HEK293T (cell line): ENCODE measurements at regions not wholly inside any gene's neighbourhood (a gene's known extent, or its start where the extent isn't known, plus 50 kb on each side); places are given as distances from the start of the nearest gene placed in this dataset.

ENCODE experiments used
- ARNT ChIP-seq: fragments of 450-650 bp; IDR thresholded peaks from 2 replicates; pipeline ENCODE4 v1.6.1; 2017; ENCODE audit warnings: mild to moderate bottlenecking
- BHLHE40 ChIP-seq: fragments of 450-650 bp; IDR thresholded peaks from 2 replicates; pipeline ENCODE4 v1.6.1; 2016; ENCODE audit warnings: mild to moderate bottlenecking, moderate library complexity, borderline replicate concordance
- FOXA1 ChIP-seq: fragments of 450-650 bp; IDR thresholded peaks from 2 replicates; pipeline ENCODE4 v1.6.1; 2016; ENCODE audit warnings: mild to moderate bottlenecking
- NFRKB ChIP-seq: fragments of 450-650 bp; IDR thresholded peaks from 2 replicates; pipeline ENCODE4 v1.6.1; 2016; ENCODE audit warnings: mild to moderate bottlenecking, moderate library complexity
- SP1 ChIP-seq: fragments of 450-650 bp; IDR thresholded peaks from 2 replicates; pipeline ENCODE4 v1.6.1; 2017
- SUZ12 ChIP-seq: fragments of 450-650 bp; IDR thresholded peaks from 2 replicates; pipeline ENCODE4 v1.6.1; 2016; ENCODE audit warnings: mild to moderate bottlenecking
- TARDBP ChIP-seq: fragments of 450-650 bp; IDR thresholded peaks from 2 replicates; pipeline ENCODE4 v1.6.1; 2016
- ZNF384 ChIP-seq: fragments of 450-650 bp; IDR thresholded peaks from 2 replicates; pipeline ENCODE4 v1.6.1; 2016
- TF ChIP-seq, protein P1 (sequence below): fragments of 450-650 bp; IDR thresholded peaks from 2 replicates; pipeline ENCODE4 v1.6.1; 2016

DNA sequence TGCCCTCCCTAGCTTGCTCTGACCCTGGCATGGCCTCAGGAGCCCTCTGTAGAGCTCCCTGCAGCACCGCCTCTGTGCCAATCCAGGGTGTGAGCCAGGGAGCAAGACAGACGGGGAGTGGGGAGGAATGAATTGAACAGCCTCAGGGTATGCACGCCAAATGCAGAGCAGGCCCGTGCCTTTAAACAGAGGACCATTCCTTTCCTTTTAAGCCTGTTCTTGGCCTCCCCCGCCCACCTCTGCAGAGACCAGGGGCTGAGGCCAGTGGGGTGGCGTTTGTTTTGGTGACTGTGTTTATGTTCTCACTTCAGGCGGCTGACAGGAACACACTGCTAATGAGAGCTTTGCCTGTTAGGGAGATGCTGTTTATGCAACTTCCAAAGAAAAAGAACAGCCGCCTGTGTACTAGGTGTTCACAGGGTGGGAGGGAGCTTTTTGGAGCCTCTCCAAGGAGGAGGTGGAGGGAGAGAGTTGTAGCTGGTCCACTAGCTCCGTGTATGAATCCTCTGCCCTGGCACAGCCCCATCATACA, 528.1 kb upstream of the DPP6 start:
- TF ChIP-seq, protein P1, sequence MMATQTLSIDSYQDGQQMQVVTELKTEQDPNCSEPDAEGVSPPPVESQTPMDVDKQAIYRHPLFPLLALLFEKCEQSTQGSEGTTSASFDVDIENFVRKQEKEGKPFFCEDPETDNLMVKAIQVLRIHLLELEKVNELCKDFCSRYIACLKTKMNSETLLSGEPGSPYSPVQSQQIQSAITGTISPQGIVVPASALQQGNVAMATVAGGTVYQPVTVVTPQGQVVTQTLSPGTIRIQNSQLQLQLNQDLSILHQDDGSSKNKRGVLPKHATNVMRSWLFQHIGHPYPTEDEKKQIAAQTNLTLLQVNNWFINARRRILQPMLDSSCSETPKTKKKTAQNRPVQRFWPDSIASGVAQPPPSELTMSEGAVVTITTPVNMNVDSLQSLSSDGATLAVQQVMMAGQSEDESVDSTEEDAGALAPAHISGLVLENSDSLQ: no peak
- TF ChIP-seq SUZ12: no peak
- TF ChIP-seq SP1: no peak
- no peak for TF ChIP-seq ARNT
- no peak for TF ChIP-seq BHLHE40
- TF ChIP-seq ZNF384: no peak
- TF ChIP-seq TARDBP: no peak
- TF ChIP-seq NFRKB: no peak
- no peak for TF ChIP-seq FOXA1
